ENCODE measurements at regions not wholly inside any gene's neighbourhood (a gene's known extent, or its start where the extent isn't known, plus 50 kb on each side); places are given as distances from the start of the nearest gene placed in this dataset.

- Histone ChIP-seq H3K36me3 (replicated peaks in 1 of 2; ENCODE audit: insufficient read depth in 1 of 2, low read depth in 2 of 2) (no peaks in the 10 kb centered on the region), H3K27me3 (no peaks in the 10 kb centered on the region), H3K9me3 (no peaks in the 10 kb centered on the region), H3K4me1 (peaks cover 6% of the 10 kb centered on the region), H3K27ac (no peak overlapping the region), H3K4me3 (no peak overlapping the region)
- TF ChIP-seq POLR2A (IDR thresholded peaks at IDR 0.05) (no peak), CTCF (IDR thresholded peaks at IDR 0.05) (no peak)
- peak; percentile 24 for ATAC-seq
- intact Hi-C loops (cut with DNase I), result no loop called here
- no peak for DNase-seq
- 67 to 74% methylated on average over 12 of the region's 12 CpGs for WGBS, 2 donors
These were observed 70.3 kb upstream of the SLC22A23 start for GRCh38 chr6:3526962-3527650.

GRCh38 chr6:3525915-3526314 is 69.1 kb upstream of the SLC22A23 start:
- intact Hi-C loops (cut with DNase I), result no loop called here
- TF ChIP-seq POLR2A (IDR thresholded peaks at IDR 0.05) (no peak), CTCF (IDR thresholded peaks at IDR 0.05) (no peak)
- no peaks in the 10 kb centered on the region for H3K36me3 ChIP-seq (replicated peaks in 1 of 2; ENCODE audit: insufficient read depth in 1 of 2, low read depth in 2 of 2)
- DNase-seq, result no peak
- no peak overlapping the region for H3K27ac ChIP-seq
- H3K4me3 ChIP-seq, result no peak overlapping the region
- ATAC-seq, result no peak
- peaks cover 6% of the 10 kb centered on the region for H3K4me1 ChIP-seq
- H3K27me3 ChIP-seq, result no peaks in the 10 kb centered on the region
- 80 to 81% methylated on average over 6 of the region's 6 CpGs for WGBS, 2 donors
- no peaks in the 10 kb centered on the region for H3K9me3 ChIP-seq

GRCh38 chr6:3524456-3524855 is 67.6 kb upstream of the SLC22A23 start:
- H3K4me1 ChIP-seq, result peaks cover 6% of the 10 kb centered on the region
- H3K4me3 ChIP-seq, result no peak overlapping the region
- ATAC-seq (no peak), DNase-seq (no peak)
- H3K36me3 ChIP-seq (replicated peaks in 1 of 2; ENCODE audit: insufficient read depth in 1 of 2, low read depth in 2 of 2), result no peaks in the 10 kb centered on the region
- no peak overlapping the region for H3K27ac ChIP-seq
- no peaks in the 10 kb centered on the region for H3K9me3 ChIP-seq
- 65 to 74% methylated on average over 2 of the region's 2 CpGs for WGBS, 2 donors
- intact Hi-C loops (cut with DNase I), result no loop called here
- H3K27me3 ChIP-seq, result no peaks in the 10 kb centered on the region
- TF ChIP-seq POLR2A (IDR thresholded peaks at IDR 0.05) (no peak), CTCF (IDR thresholded peaks at IDR 0.05) (no peak)

GRCh38 chr6:3523966-3524365 is 67.1 kb upstream of the SLC22A23 start:
- Histone ChIP-seq H3K27ac (no peak overlapping the region), H3K4me3 (no peak overlapping the region), H3K4me1 (peaks cover 6% of the 10 kb centered on the region), H3K9me3 (no peaks in the 10 kb centered on the region), H3K36me3 (replicated peaks in 1 of 2; ENCODE audit: insufficient read depth in 1 of 2, low read depth in 2 of 2) (no peaks in the 10 kb centered on the region), H3K27me3 (no peaks in the 10 kb centered on the region)
- WGBS, 2 donors, result 91% methylated on average over 7 of the region's 7 CpGs
- intact Hi-C loops (cut with DNase I), result no loop called here
- TF ChIP-seq CTCF (IDR thresholded peaks at IDR 0.05), result no peak
- no peak for TF ChIP-seq POLR2A (IDR thresholded peaks at IDR 0.05)
- DNase-seq (no peak), ATAC-seq (no peak)

- Histone ChIP-seq H3K36me3 (replicated peaks in 1 of 2; ENCODE audit: insufficient read depth in 1 of 2, low read depth in 2 of 2) (no peaks in the 10 kb centered on the region), H3K4me1 (peaks cover 6% of the 10 kb centered on the region), H3K4me3 (no peak overlapping the region), H3K27ac (no peak overlapping the region), H3K9me3 (no peaks in the 10 kb centered on the region), H3K27me3 (no peaks in the 10 kb centered on the region)
- WGBS, 2 donors, result 69 to 73% methylated on average over 5 of the region's 5 CpGs
- DNase-seq, result no peak
- TF ChIP-seq POLR2A (IDR thresholded peaks at IDR 0.05) (no peak), CTCF (IDR thresholded peaks at IDR 0.05) (no peak)
- ATAC-seq, result no peak
- intact Hi-C loops (cut with DNase I), result no loop called here
These were observed 66.4 kb upstream of the SLC22A23 start for GRCh38 chr6:3523271-3523670.
